DND-41 (cell line): ENCODE measurements at regions not wholly inside any gene's neighbourhood (a gene's known extent, or its start where the extent isn't known, plus 50 kb on each side); places are given as distances from the start of the nearest gene placed in this dataset.

Source experiments
- EZH2 ChIP-seq: IDR thresholded peaks from 3 replicates; pipeline ENCODE4 v1.6.1; 2012; ENCODE audit warnings: borderline replicate concordance, low read depth, mild to moderate bottlenecking, moderate library complexity, low read length, inconsistent platforms; ENCODE audit not compliant: severe bottlenecking
- TF ChIP-seq, protein P1 (sequence below): IDR thresholded peaks from 2 replicates; pipeline ENCODE4 v1.5.1; 2012; ENCODE audit warnings: borderline replicate concordance, low read length, moderate library complexity, mild to moderate bottlenecking; ENCODE audit not compliant: poor library complexity, severe bottlenecking; ENCODE audit errors: extremely low read depth

DNA sequence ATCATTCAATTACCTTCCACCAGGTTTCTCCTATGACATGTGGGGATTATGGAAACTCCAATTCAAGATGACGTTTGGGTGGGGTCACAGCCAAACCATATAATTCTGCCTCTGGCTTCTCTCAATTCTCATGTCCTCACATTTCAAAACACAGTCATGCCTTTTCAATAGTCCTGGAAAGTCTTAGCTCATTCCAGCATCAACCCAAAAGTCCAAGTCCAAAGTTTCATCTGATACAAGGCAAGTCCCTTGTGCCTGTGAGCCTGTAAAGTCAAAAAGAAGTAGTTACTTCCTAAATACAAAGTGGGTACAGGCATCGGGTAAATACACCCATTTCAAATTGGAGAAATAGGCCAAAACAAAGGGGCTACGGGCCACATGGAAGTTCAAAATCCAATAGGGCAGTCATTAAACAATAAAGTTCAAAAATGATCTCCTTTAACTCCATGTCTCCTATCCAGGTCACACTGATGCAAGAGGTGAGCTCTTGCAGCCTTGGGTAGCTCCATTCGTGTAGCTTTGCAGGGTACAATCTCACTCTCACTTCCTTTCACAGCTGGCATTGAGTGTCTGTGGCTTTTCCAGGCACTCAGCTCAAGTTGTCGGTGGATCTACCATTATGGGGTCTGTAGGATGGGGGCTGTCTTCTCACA, 112.9 kb downstream of the FCRL5 start:
- TF ChIP-seq, protein P1, sequence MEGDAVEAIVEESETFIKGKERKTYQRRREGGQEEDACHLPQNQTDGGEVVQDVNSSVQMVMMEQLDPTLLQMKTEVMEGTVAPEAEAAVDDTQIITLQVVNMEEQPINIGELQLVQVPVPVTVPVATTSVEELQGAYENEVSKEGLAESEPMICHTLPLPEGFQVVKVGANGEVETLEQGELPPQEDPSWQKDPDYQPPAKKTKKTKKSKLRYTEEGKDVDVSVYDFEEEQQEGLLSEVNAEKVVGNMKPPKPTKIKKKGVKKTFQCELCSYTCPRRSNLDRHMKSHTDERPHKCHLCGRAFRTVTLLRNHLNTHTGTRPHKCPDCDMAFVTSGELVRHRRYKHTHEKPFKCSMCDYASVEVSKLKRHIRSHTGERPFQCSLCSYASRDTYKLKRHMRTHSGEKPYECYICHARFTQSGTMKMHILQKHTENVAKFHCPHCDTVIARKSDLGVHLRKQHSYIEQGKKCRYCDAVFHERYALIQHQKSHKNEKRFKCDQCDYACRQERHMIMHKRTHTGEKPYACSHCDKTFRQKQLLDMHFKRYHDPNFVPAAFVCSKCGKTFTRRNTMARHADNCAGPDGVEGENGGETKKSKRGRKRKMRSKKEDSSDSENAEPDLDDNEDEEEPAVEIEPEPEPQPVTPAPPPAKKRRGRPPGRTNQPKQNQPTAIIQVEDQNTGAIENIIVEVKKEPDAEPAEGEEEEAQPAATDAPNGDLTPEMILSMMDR = no peak
- no peak for TF ChIP-seq EZH2
